ENCODE measurements at regions not wholly inside any gene's neighbourhood (a gene's known extent, or its start where the extent isn't known, plus 50 kb on each side); places are given as distances from the start of the nearest gene placed in this dataset.

GRCh38 chr18:65423776-65424175 is 327.0 kb upstream of the CDH7 start:
- no peak for TF ChIP-seq CTCF (IDR thresholded peaks at IDR 0.05)

- no peak for TF ChIP-seq CTCF (IDR thresholded peaks at IDR 0.05)
Measured at GRCh38 chr18:65422544-65423136, 328.2 kb upstream of the CDH7 start.

- no peak for TF ChIP-seq CTCF (IDR thresholded peaks at IDR 0.05)
Measured at GRCh38 chr18:65415098-65415497, 335.7 kb upstream of the CDH7 start.

GRCh38 chr18:65414501-65414900 is 336.3 kb upstream of the CDH7 start:
- no peak for TF ChIP-seq CTCF (IDR thresholded peaks at IDR 0.05)

- TF ChIP-seq CTCF (IDR thresholded peaks at IDR 0.05), result no peak
Measured at GRCh38 chr18:65411061-65411460, 339.8 kb upstream of the CDH7 start.

GRCh38 chr18:65409261-65409660 is 341.6 kb upstream of the CDH7 start:
- TF ChIP-seq CTCF (IDR thresholded peaks at IDR 0.05), result no peak

- no peak for TF ChIP-seq CTCF (IDR thresholded peaks at IDR 0.05)
Measured at GRCh38 chr18:65403534-65403933, 347.3 kb upstream of the CDH7 start.

GRCh38 chr18:65399091-65399490 is 351.7 kb upstream of the CDH7 start:
- no peak for TF ChIP-seq CTCF (IDR thresholded peaks at IDR 0.05)
